Kidney glomerular epithelial cell (primary cell): ENCODE measurements at regions not wholly inside any gene's neighbourhood (a gene's known extent, or its start where the extent isn't known, plus 50 kb on each side); places are given as distances from the start of the nearest gene placed in this dataset.

Experiments
- DNase-seq: peaks from one replicate; lab custom pipeline; 2025; lab: John Stamatoyannopoulos, UW

- no peak for DNase-seq
Measured at GRCh38 chr1:170219163-170219562, 73.4 kb downstream of the NTMT2 start.

GRCh38 chr1:170221031-170221430, 75.3 kb downstream of the NTMT2 start:
- no peak for DNase-seq

GRCh38 chr1:170221495-170221894, 75.7 kb downstream of the NTMT2 start:
- DNase-seq: no peak

GRCh38 chr1:170224469-170224868, 78.7 kb downstream of the NTMT2 start:
- DNase-seq: no peak

GRCh38 chr1:170225781-170226530, 80.2 kb downstream of the NTMT2 start:
- DNase-seq: no peak

DNA sequence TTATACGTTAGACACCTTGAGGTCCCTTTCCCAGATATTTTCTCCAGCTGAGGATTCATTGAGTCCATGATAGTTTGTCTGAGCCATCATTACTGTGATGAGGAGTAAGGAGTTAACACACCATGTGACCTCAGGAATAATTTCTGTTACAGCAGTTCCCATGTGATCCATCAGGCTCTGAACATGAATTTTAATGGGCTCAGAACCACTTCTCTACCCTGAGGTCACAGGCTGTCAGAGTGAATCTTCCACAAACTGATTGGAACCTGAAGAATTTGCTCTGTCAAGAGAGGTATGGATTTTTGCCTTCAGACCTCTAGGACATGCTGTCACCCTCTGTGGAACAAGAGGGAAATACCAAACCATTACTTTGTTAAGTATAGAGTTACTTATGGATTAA, 81.0 kb downstream of the NTMT2 start:
- DNase-seq: no peak

DNA sequence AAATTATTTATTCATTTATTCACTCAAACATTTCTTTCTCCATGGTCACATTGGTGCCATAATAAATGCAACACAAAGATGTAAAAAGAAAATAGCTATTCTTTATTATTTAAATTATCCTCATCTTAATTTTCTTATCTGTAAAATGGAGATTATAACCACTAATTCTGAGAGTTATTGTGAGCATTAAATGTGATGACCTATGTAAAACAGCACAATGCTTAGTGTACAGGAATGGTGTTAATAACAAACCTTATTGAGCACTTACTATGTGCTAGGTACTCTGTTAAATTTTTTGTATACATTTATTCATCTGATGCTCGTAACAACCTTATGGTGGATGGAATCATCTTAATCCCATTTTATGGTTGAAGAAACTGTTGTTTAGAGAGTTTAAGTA, 84.6 kb downstream of the NTMT2 start:
- no peak for DNase-seq

DNA sequence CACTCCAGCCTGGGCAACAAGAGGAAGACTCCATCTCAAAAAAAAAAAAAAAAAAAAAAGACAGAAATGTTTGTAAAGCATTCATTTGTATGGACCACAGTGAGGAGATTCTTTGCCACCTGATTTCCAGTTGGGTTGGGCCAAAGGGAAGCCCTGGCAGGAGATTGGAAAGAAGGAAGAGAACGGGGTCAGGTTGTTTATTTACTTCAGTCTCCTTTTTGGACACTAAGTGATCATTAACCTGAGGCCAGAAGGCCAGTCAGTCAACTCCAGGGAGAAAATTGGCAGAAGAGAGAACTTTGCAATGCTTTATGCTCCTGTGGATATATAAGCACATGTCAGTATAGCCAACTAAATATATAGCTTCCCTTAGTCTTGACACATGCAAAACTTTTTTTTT, 85.9 kb downstream of the NTMT2 start:
- no peak for DNase-seq

- no peak for DNase-seq
Measured at GRCh38 chr1:170238704-170239391, 93.1 kb downstream of the NTMT2 start.

DNA sequence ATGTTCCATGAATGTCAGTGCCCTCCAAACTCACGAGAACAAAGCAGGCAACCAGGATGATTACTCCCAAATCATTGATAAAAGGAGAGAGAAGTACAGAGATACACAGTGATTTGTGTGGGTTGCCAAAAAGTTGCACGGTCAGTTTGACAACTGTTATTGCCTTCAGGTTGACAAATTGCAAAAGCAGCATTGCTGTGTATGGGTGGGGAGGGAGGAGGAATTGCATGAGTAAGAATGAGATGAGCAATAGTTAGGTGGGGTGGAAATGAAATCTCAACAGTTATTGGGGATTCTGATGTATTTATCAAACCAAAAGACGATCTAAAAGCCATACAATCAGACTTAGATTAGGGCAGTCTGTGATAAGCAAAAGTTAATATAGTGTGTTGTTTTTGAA, 93.7 kb downstream of the NTMT2 start:
- DNase-seq: no peak

- DNase-seq: no peak
Measured at GRCh38 chr1:170240409-170240808, 94.7 kb downstream of the NTMT2 start.

- no peak for DNase-seq
Measured at GRCh38 chr1:170241266-170241851, 95.6 kb downstream of the NTMT2 start.

- DNase-seq: peak; percentile 17
Measured at GRCh38 chr1:170247751-170248521, 102.2 kb downstream of the NTMT2 start.

- no peak for DNase-seq
Measured at GRCh38 chr1:170250531-170251276, 104.9 kb downstream of the NTMT2 start.

DNA sequence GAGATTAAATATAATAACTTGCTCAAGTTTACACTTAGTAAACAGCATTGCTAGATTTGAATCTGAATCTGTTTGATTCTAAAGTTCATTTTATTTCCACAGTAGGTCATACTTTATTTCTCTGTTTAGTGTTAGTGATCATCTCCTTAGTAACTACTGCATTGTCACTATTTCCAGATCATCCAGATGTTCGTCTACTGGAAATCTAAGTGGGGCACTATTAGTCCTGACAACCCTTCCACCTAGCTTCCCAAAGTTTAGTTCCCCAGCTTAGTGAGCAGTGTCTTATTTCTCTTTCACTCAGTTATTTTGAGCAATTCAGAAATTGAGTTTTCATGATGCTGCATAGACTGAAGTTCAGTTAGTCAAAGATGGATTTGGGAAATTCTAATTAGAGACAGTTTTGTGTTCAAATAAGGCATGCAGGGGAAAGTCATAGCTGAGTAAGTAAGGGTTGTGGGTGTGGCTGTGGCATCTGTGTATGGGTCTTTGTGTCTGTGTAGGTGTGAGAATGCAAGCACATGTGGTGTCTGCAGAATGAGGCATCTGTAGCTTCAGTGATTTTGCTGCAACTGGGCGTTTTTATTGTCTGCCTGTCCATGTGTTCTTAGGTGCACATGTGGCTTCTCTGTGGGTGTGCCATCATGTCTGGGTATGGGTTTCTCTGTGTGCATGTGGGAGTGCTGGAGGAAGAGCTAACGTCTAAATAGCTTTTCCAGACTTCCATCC, 107.3 kb downstream of the NTMT2 start:
- no peak for DNase-seq

DNA sequence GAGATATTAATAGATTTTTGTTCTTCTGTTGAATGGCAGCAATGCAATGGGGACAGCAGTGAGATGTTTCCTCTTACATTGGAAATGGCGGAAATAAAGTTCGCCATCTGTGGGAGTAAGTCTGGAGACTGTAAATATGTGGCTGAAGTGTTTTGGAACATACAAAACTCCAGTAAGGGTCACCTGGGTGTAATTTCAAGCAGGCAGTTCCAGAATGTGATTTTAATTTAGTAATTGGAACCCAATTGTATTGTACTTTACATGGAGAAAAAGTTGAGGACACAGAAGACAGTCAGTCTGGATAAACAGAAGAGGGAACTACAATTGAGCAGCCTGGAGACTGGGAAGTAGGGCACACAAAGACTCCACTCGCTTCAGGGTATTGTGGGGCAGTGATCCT, 108.6 kb downstream of the NTMT2 start:
- DNase-seq: no peak

DNA sequence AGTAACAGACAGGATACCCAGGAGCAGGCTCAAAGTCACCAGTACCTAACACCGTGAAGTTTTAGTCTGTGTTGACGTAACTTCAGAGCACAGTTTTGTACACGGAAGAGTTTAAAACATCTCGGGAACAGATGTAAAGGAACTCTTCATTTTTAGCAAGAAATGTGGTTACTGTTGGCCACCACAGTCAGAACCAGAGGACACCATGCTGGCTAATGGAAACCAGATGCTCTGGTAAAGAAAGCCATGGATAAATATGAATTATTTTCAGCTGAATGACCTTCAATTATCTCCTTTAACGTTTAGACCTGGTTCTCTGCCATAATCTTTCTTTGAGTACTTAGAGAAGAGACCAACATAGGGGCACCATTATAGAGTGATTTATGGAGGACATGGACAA, 115.9 kb downstream of the NTMT2 start:
- DNase-seq: no peak

DNA sequence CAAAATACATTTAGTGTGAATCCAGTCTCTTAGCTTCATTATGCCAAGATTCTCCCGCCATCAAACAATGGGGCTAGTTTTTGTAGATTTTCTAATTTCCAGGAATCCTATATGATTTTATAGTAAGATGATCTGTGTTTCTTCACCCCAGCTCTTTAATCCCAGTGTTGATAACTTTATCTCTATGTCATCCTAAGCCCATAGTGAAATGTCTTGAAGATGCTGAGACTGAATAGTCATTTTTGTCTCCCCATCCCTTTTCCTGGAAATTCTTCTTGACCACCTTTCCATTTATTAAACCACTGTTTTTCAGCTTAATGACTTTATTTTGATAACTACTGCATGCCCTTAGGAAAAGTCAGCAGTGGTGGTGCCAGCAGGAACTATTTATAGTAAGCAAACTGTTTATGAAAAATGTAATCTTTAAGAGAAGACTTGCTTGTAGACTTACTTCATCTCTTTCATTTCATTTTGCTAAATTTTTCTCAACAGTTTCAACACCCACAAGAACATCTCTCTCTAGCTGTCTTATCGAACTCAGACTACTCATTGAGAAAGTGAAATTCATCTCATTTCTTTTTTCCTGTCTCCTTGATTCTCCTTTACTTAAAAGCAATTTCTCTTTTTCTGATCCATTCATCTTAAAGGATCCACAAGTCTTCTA, 116.6 kb downstream of the NTMT2 start:
- no peak for DNase-seq

- DNase-seq: no peak
Measured at GRCh38 chr1:170265234-170265633, 119.5 kb downstream of the NTMT2 start.

- no peak for DNase-seq
Measured at GRCh38 chr1:170267317-170267716, 121.6 kb downstream of the NTMT2 start.
